ENCODE measurements at regions not wholly inside any gene's neighbourhood (a gene's known extent, or its start where the extent isn't known, plus 50 kb on each side); places are given as distances from the start of the nearest gene placed in this dataset.

- no peak overlapping the region for H3K27ac ChIP-seq (ENCODE audit: low read depth, low read length, poor library complexity, severe bottlenecking)
- no peak overlapping the region for H3K4me3 ChIP-seq (ENCODE audit: low read depth, low read length, poor library complexity, severe bottlenecking)
- H3K9me2 ChIP-seq (ENCODE audit: low read depth, low read length) = no peaks in the 10 kb centered on the region
- H3K4me2 ChIP-seq (ENCODE audit: low read length) = no peak overlapping the region
- H3K79me2 ChIP-seq (ENCODE audit: insufficient read depth, low read length) = no peaks in the 10 kb centered on the region
- H2AFZ ChIP-seq (ENCODE audit: low read length) = no peak overlapping the region
- no peaks in the 10 kb centered on the region for H3K4me1 ChIP-seq (ENCODE audit: insufficient read depth, low read length, severe bottlenecking)
- H3F3A ChIP-seq (ENCODE audit: insufficient read depth, low read length) = no peaks in the 10 kb centered on the region
- no peak overlapping the region for H3K9ac ChIP-seq (ENCODE audit: low read length)
- no peaks in the 10 kb centered on the region for H3K9me3 ChIP-seq (ENCODE audit: low read length)
- no peaks in the 10 kb centered on the region for H3K36me3 ChIP-seq (ENCODE audit: insufficient read depth, low read length)
- TF ChIP-seq EZH2 (IDR thresholded peaks at IDR 0.05; ENCODE audit: borderline replicate concordance, low read length) = no peak
- H3K27me3 ChIP-seq (ENCODE audit: insufficient read depth, low read length) = no peaks in the 10 kb centered on the region
- H4K20me1 ChIP-seq (ENCODE audit: insufficient read depth, low read length) = no peaks in the 10 kb centered on the region
Measured at GRCh38 chr15:96124436-96124835, 206.1 kb upstream of the NR2F2 start.

- no peaks in the 10 kb centered on the region for H4K20me1 ChIP-seq (ENCODE audit: insufficient read depth, low read length)
- H3K4me3 ChIP-seq (ENCODE audit: low read depth, low read length, poor library complexity, severe bottlenecking) = no peak overlapping the region
- H3K36me3 ChIP-seq (ENCODE audit: insufficient read depth, low read length) = no peaks in the 10 kb centered on the region
- H3K9me2 ChIP-seq (ENCODE audit: low read depth, low read length) = no peaks in the 10 kb centered on the region
- no peaks in the 10 kb centered on the region for H3K79me2 ChIP-seq (ENCODE audit: insufficient read depth, low read length)
- H3K9ac ChIP-seq (ENCODE audit: low read length) = no peak overlapping the region
- H3F3A ChIP-seq (ENCODE audit: insufficient read depth, low read length) = no peaks in the 10 kb centered on the region
- H3K4me2 ChIP-seq (ENCODE audit: low read length) = no peak overlapping the region
- H3K4me1 ChIP-seq (ENCODE audit: insufficient read depth, low read length, severe bottlenecking) = no peaks in the 10 kb centered on the region
- H3K9me3 ChIP-seq (ENCODE audit: low read length) = no peaks in the 10 kb centered on the region
- no peaks in the 10 kb centered on the region for H3K27me3 ChIP-seq (ENCODE audit: insufficient read depth, low read length)
- TF ChIP-seq EZH2 (IDR thresholded peaks at IDR 0.05; ENCODE audit: borderline replicate concordance, low read length) (no peak), CTCF (IDR thresholded peaks at IDR 0.05; ENCODE audit: low read length) (no peak)
- H3K27ac ChIP-seq (ENCODE audit: low read depth, low read length, poor library complexity, severe bottlenecking) = no peak overlapping the region
- H2AFZ ChIP-seq (ENCODE audit: low read length) = no peak overlapping the region
Measured at GRCh38 chr15:96125721-96126415, 204.6 kb upstream of the NR2F2 start.

GRCh38 chr15:96126859-96127258, 203.6 kb upstream of the NR2F2 start:
- no peak overlapping the region for H3K9ac ChIP-seq (ENCODE audit: low read length)
- H3K4me1 ChIP-seq (ENCODE audit: insufficient read depth, low read length, severe bottlenecking) = no peaks in the 10 kb centered on the region
- H3F3A ChIP-seq (ENCODE audit: insufficient read depth, low read length) = no peaks in the 10 kb centered on the region
- H3K4me3 ChIP-seq (ENCODE audit: low read depth, low read length, poor library complexity, severe bottlenecking) = no peak overlapping the region
- no peaks in the 10 kb centered on the region for H3K27me3 ChIP-seq (ENCODE audit: insufficient read depth, low read length)
- H4K20me1 ChIP-seq (ENCODE audit: insufficient read depth, low read length) = no peaks in the 10 kb centered on the region
- H3K4me2 ChIP-seq (ENCODE audit: low read length) = no peak overlapping the region
- no peaks in the 10 kb centered on the region for H3K9me2 ChIP-seq (ENCODE audit: low read depth, low read length)
- H3K79me2 ChIP-seq (ENCODE audit: insufficient read depth, low read length) = no peaks in the 10 kb centered on the region
- H2AFZ ChIP-seq (ENCODE audit: low read length) = no peak overlapping the region
- H3K36me3 ChIP-seq (ENCODE audit: insufficient read depth, low read length) = no peaks in the 10 kb centered on the region
- TF ChIP-seq EZH2 (IDR thresholded peaks at IDR 0.05; ENCODE audit: borderline replicate concordance, low read length) = no peak
- no peaks in the 10 kb centered on the region for H3K9me3 ChIP-seq (ENCODE audit: low read length)
- no peak overlapping the region for H3K27ac ChIP-seq (ENCODE audit: low read depth, low read length, poor library complexity, severe bottlenecking)

GRCh38 chr15:96130734-96131133, 199.8 kb upstream of the NR2F2 start:
- H3K36me3 ChIP-seq (ENCODE audit: insufficient read depth, low read length) = no peaks in the 10 kb centered on the region
- H3K9ac ChIP-seq (ENCODE audit: low read length) = no peak overlapping the region
- H4K20me1 ChIP-seq (ENCODE audit: insufficient read depth, low read length) = no peaks in the 10 kb centered on the region
- H3K9me3 ChIP-seq (ENCODE audit: low read length) = no peaks in the 10 kb centered on the region
- H3F3A ChIP-seq (ENCODE audit: insufficient read depth, low read length) = no peaks in the 10 kb centered on the region
- no peak overlapping the region for H3K27ac ChIP-seq (ENCODE audit: low read depth, low read length, poor library complexity, severe bottlenecking)
- no peak overlapping the region for H3K4me3 ChIP-seq (ENCODE audit: low read depth, low read length, poor library complexity, severe bottlenecking)
- no peak overlapping the region for H2AFZ ChIP-seq (ENCODE audit: low read length)
- H3K9me2 ChIP-seq (ENCODE audit: low read depth, low read length) = no peaks in the 10 kb centered on the region
- no peak for TF ChIP-seq CTCF (IDR thresholded peaks at IDR 0.05; ENCODE audit: low read length)
- TF ChIP-seq EZH2 (IDR thresholded peaks at IDR 0.05; ENCODE audit: borderline replicate concordance, low read length) = no peak
- no peaks in the 10 kb centered on the region for H3K4me1 ChIP-seq (ENCODE audit: insufficient read depth, low read length, severe bottlenecking)
- no peaks in the 10 kb centered on the region for H3K79me2 ChIP-seq (ENCODE audit: insufficient read depth, low read length)
- no peak overlapping the region for H3K4me2 ChIP-seq (ENCODE audit: low read length)
- H3K27me3 ChIP-seq (ENCODE audit: insufficient read depth, low read length) = no peaks in the 10 kb centered on the region
